ENCODE measurements at regions not wholly inside any gene's neighbourhood (a gene's known extent, or its start where the extent isn't known, plus 50 kb on each side); places are given as distances from the start of the nearest gene placed in this dataset.
"Not testable (repeated sequence)": the region's sequence is repeated elsewhere in the genome, so short reads cannot be mapped to it uniquely, and the experiment has no call there.

DNA sequence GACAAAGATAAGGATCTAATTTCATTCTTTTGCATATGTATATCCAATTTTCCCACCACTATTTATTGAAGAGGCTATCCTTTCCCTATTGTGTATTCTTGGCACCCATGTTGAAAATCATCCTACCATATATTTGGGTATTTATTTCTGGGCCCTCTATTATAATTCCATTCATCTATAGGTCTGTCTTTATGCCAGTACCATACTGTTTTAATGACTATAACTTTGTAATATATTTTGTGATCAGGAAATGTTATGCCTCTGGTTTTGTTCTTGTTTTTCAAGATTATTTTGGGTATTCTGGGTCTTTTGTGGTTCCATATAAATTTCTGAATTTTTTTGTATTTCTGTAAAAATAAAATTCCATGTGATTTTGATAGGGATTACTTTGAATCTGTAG is 347.6 kb upstream of the SULF2 start:
- no peak for DNase-seq (ENCODE audit: low read depth, low spot score)
- H3K4me3 ChIP-seq (ENCODE audit: insufficient read length, low read depth) = no peak overlapping the region
- H3K27me3 ChIP-seq (ENCODE audit: insufficient read depth, insufficient read length) = no peaks in the 10 kb centered on the region
- H3K9me3 ChIP-seq (ENCODE audit: insufficient read depth, low read length) = no peaks in the 10 kb centered on the region
- no peak overlapping the region for H3K9ac ChIP-seq (ENCODE audit: insufficient read length, low read depth)
- no peak for TF ChIP-seq YY1 (IDR thresholded peaks at IDR 0.05; ENCODE audit: insufficient read depth, insufficient read length)
- no peak for TF ChIP-seq ZNF274 (IDR thresholded peaks at IDR 0.05; ENCODE audit: low read depth, low read length)
- no peak for TF ChIP-seq SUZ12 (IDR thresholded peaks at IDR 0.05; ENCODE audit: extremely low read depth, insufficient read depth, insufficient read length)
- no peaks in the 10 kb centered on the region for H3K36me3 ChIP-seq (ENCODE audit: insufficient read depth, insufficient read length, low read length)
- H3K4me1 ChIP-seq (ENCODE audit: insufficient read depth, insufficient read length) = no peaks in the 10 kb centered on the region

GRCh38 chr20:48131581-48131980 is 346.3 kb upstream of the SULF2 start:
- Histone ChIP-seq H3K4me3 (ENCODE audit: insufficient read length, low read depth) (no peak overlapping the region), H3K9me3 (ENCODE audit: insufficient read depth, low read length) (no peaks in the 10 kb centered on the region), H3K4me1 (ENCODE audit: insufficient read depth, insufficient read length) (no peaks in the 10 kb centered on the region), H3K9ac (ENCODE audit: insufficient read length, low read depth) (no peak overlapping the region), H3K36me3 (ENCODE audit: insufficient read depth, insufficient read length, low read length) (no peaks in the 10 kb centered on the region), H3K27me3 (ENCODE audit: insufficient read depth, insufficient read length) (no peaks in the 10 kb centered on the region)
- no peak for DNase-seq (ENCODE audit: low read depth, low spot score)
- TF ChIP-seq YY1 (IDR thresholded peaks at IDR 0.05; ENCODE audit: insufficient read depth, insufficient read length) = no peak
- TF ChIP-seq SUZ12 (IDR thresholded peaks at IDR 0.05; ENCODE audit: extremely low read depth, insufficient read depth, insufficient read length) = no peak
- no peak for TF ChIP-seq ZNF274 (IDR thresholded peaks at IDR 0.05; ENCODE audit: low read depth, low read length)

GRCh38 chr20:48129345-48129942 is 344.2 kb upstream of the SULF2 start:
- TF ChIP-seq SUZ12 (IDR thresholded peaks at IDR 0.05; ENCODE audit: extremely low read depth, insufficient read depth, insufficient read length) = no peak
- TF ChIP-seq ZNF274 (IDR thresholded peaks at IDR 0.05; ENCODE audit: low read depth, low read length) = no peak
- no peak for TF ChIP-seq YY1 (IDR thresholded peaks at IDR 0.05; ENCODE audit: insufficient read depth, insufficient read length)
- DNase-seq (ENCODE audit: low read depth, low spot score) = no peak
- Histone ChIP-seq H3K9me3 (ENCODE audit: insufficient read depth, low read length) (no peaks in the 10 kb centered on the region), H3K9ac (ENCODE audit: insufficient read length, low read depth) (no peak overlapping the region), H3K36me3 (ENCODE audit: insufficient read depth, insufficient read length, low read length) (no peaks in the 10 kb centered on the region), H3K4me3 (ENCODE audit: insufficient read length, low read depth) (no peak overlapping the region), H3K4me1 (ENCODE audit: insufficient read depth, insufficient read length) (no peaks in the 10 kb centered on the region), H3K27me3 (ENCODE audit: insufficient read depth, insufficient read length) (no peaks in the 10 kb centered on the region)

GRCh38 chr20:48128436-48128835 is 343.2 kb upstream of the SULF2 start:
- Histone ChIP-seq H3K4me1 (ENCODE audit: insufficient read depth, insufficient read length) (no peaks in the 10 kb centered on the region), H3K36me3 (ENCODE audit: insufficient read depth, insufficient read length, low read length) (no peaks in the 10 kb centered on the region), H3K9ac (ENCODE audit: insufficient read length, low read depth) (no peak overlapping the region), H3K27me3 (ENCODE audit: insufficient read depth, insufficient read length) (no peaks in the 10 kb centered on the region), H3K9me3 (ENCODE audit: insufficient read depth, low read length) (no peaks in the 10 kb centered on the region), H3K4me3 (ENCODE audit: insufficient read length, low read depth) (no peak overlapping the region)
- DNase-seq (ENCODE audit: low read depth, low spot score) = no peak
- TF ChIP-seq ZNF274 (IDR thresholded peaks at IDR 0.05; ENCODE audit: low read depth, low read length) (no peak), YY1 (IDR thresholded peaks at IDR 0.05; ENCODE audit: insufficient read depth, insufficient read length) (no peak), SUZ12 (IDR thresholded peaks at IDR 0.05; ENCODE audit: extremely low read depth, insufficient read depth, insufficient read length) (no peak)

DNA sequence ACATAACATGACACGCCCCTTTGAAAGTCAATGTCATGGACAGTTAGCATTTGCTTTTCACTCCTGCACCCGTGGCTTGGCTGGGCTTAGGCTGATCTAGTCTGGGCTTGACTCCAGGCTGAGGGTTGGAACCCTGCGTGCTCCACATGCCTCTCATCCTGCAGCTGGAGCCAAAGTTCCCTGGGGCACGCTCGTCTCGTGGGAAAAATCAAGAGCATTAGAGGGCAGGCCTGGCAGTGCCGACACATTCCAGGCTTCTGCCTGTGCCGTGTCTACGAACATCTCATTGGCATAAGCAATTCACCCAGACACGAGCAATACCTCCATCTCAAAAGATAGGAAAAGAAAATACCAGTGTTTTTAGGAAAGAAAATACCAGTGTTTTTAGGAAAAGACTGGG is 342.7 kb upstream of the SULF2 start:
- not testable (repeated sequence) for H3K4me1 ChIP-seq (ENCODE audit: insufficient read depth, insufficient read length); H3K9ac ChIP-seq (ENCODE audit: insufficient read length, low read depth)

DNA sequence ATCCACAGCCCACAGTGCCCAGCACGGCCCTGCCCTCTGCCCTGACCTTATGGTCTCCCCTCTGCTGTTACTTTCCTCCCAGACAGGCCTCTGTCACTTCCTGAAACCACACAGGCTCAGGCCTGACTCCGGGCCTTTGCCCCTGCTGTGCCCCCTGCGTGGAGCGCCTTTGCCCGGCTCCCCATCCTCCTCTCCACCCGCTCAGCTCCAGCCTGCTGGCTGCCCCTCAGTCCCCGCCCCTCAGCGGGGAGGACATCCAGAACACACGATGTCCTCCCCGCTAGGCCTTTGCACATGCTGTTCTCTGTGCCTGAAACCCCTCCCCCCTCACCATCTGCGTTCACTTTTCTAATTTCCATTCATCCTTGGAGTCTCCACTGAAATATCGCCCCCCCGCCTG is 341.9 kb upstream of the SULF2 start:
- not testable (repeated sequence) for H3K4me1 ChIP-seq (ENCODE audit: insufficient read depth, insufficient read length); H3K9ac ChIP-seq (ENCODE audit: insufficient read length, low read depth); H3K27me3 ChIP-seq (ENCODE audit: insufficient read depth, insufficient read length); H3K9me3 ChIP-seq (ENCODE audit: insufficient read depth, low read length); H3K36me3 ChIP-seq (ENCODE audit: insufficient read depth, insufficient read length, low read length); H3K4me3 ChIP-seq (ENCODE audit: insufficient read length, low read depth); DNase-seq (ENCODE audit: low read depth, low spot score)

More for the DNA sequence above, 342.7 kb upstream of the SULF2 start:
- DNase-seq (ENCODE audit: low read depth, low spot score); H3K27me3 ChIP-seq (ENCODE audit: insufficient read depth, insufficient read length); H3K4me3 ChIP-seq (ENCODE audit: insufficient read length, low read depth); H3K36me3 ChIP-seq (ENCODE audit: insufficient read depth, insufficient read length, low read length); H3K9me3 ChIP-seq (ENCODE audit: insufficient read depth, low read length): not testable (repeated sequence)

- H3K4me3 ChIP-seq (ENCODE audit: insufficient read length, low read depth) = no peak overlapping the region
- no peaks in the 10 kb centered on the region for H3K36me3 ChIP-seq (ENCODE audit: insufficient read depth, insufficient read length, low read length)
- no peaks in the 10 kb centered on the region for H3K9me3 ChIP-seq (ENCODE audit: insufficient read depth, low read length)
- no peaks in the 10 kb centered on the region for H3K4me1 ChIP-seq (ENCODE audit: insufficient read depth, insufficient read length)
- no peaks in the 10 kb centered on the region for H3K27me3 ChIP-seq (ENCODE audit: insufficient read depth, insufficient read length)
- H3K9ac ChIP-seq (ENCODE audit: insufficient read length, low read depth) = no peak overlapping the region
- DNase-seq (ENCODE audit: low read depth, low spot score) = no peak
- TF ChIP-seq YY1 (IDR thresholded peaks at IDR 0.05; ENCODE audit: insufficient read depth, insufficient read length) = no peak
- TF ChIP-seq ZNF274 (IDR thresholded peaks at IDR 0.05; ENCODE audit: low read depth, low read length) = no peak
- no peak for TF ChIP-seq SUZ12 (IDR thresholded peaks at IDR 0.05; ENCODE audit: extremely low read depth, insufficient read depth, insufficient read length)
Observed at GRCh38 chr20:48126227-48126740, 341.0 kb upstream of the SULF2 start.

- no peaks in the 10 kb centered on the region for H3K9me3 ChIP-seq (ENCODE audit: insufficient read depth, low read length)
- H3K4me3 ChIP-seq (ENCODE audit: insufficient read length, low read depth) = no peak overlapping the region
- no peak for DNase-seq (ENCODE audit: low read depth, low spot score)
- no peaks in the 10 kb centered on the region for H3K4me1 ChIP-seq (ENCODE audit: insufficient read depth, insufficient read length)
- TF ChIP-seq YY1 (IDR thresholded peaks at IDR 0.05; ENCODE audit: insufficient read depth, insufficient read length) = no peak
- TF ChIP-seq SUZ12 (IDR thresholded peaks at IDR 0.05; ENCODE audit: extremely low read depth, insufficient read depth, insufficient read length) = no peak
- TF ChIP-seq ZNF274 (IDR thresholded peaks at IDR 0.05; ENCODE audit: low read depth, low read length) = no peak
- H3K9ac ChIP-seq (ENCODE audit: insufficient read length, low read depth) = no peak overlapping the region
- H3K36me3 ChIP-seq (ENCODE audit: insufficient read depth, insufficient read length, low read length) = no peaks in the 10 kb centered on the region
- H3K27me3 ChIP-seq (ENCODE audit: insufficient read depth, insufficient read length) = no peaks in the 10 kb centered on the region
Observed at GRCh38 chr20:48124960-48125359, 339.7 kb upstream of the SULF2 start.
